CD4-positive, alpha-beta T cell treated with Interleukin-10 for 1 hour (primary cell): ENCODE measurements at regions not wholly inside any gene's neighbourhood (a gene's known extent, or its start where the extent isn't known, plus 50 kb on each side); places are given as distances from the start of the nearest gene placed in this dataset.
"Not testable (repeated sequence)": the region's sequence is repeated elsewhere in the genome, so short reads cannot be mapped to it uniquely, and the experiment has no call there.

Source experiments
- DNase-seq: peaks from one replicate; pipeline ENCODE4 v3.0.0-alpha.2; 2020

GRCh38 chr10:57955076-57955475 is 312.6 kb downstream of the IPMK start:
- DNase-seq: no peak

- no peak for DNase-seq
These were observed 315.0 kb downstream of the IPMK start for GRCh38 chr10:57952741-57953140.

- no peak for DNase-seq
These were observed 317.2 kb downstream of the IPMK start for GRCh38 chr10:57950442-57950974.

- DNase-seq: no peak
These were observed 318.9 kb downstream of the IPMK start for GRCh38 chr10:57948796-57949195.

- no peak for DNase-seq
These were observed 320.9 kb downstream of the IPMK start for GRCh38 chr10:57946833-57947232.

- no peak for DNase-seq
These were observed 324.0 kb downstream of the IPMK start for GRCh38 chr10:57943701-57944100.

- DNase-seq: no peak
These were observed 342.6 kb downstream of the IPMK start for GRCh38 chr10:57925045-57925444.

- DNase-seq: no peak
These were observed 346.6 kb downstream of the IPMK start for GRCh38 chr10:57921140-57921539.

GRCh38 chr10:57919864-57920263 is 347.8 kb downstream of the IPMK start:
- no peak for DNase-seq

GRCh38 chr10:57917019-57917418 is 350.7 kb downstream of the IPMK start:
- no peak for DNase-seq

GRCh38 chr10:57905861-57906260 is 361.8 kb downstream of the IPMK start:
- DNase-seq: no peak

- DNase-seq: no peak
These were observed 362.7 kb downstream of the IPMK start for GRCh38 chr10:57905010-57905409.

- DNase-seq: no peak
These were observed 369.5 kb downstream of the IPMK start for GRCh38 chr10:57898231-57898630.

GRCh38 chr10:57897611-57898010 is 370.1 kb downstream of the IPMK start:
- no peak for DNase-seq

GRCh38 chr10:57894361-57894760 is 373.3 kb downstream of the IPMK start:
- no peak for DNase-seq

GRCh38 chr10:57891201-57892006 is 376.3 kb downstream of the IPMK start:
- no peak for DNase-seq

GRCh38 chr10:57890691-57891090 is 377.0 kb downstream of the IPMK start:
- DNase-seq: no peak

- DNase-seq: not testable (repeated sequence)
These were observed 382.1 kb downstream of the IPMK start for GRCh38 chr10:57885618-57885968.

GRCh38 chr10:57884965-57885617 is 382.6 kb downstream of the IPMK start:
- no peak for DNase-seq

- DNase-seq: no peak
These were observed 383.3 kb downstream of the IPMK start for GRCh38 chr10:57884407-57884806.

GRCh38 chr10:57880446-57881227 is 387.1 kb downstream of the IPMK start:
- no peak for DNase-seq

- no peak for DNase-seq
These were observed 392.9 kb downstream of the IPMK start for GRCh38 chr10:57874810-57875209.

- no peak for DNase-seq
These were observed 400.5 kb downstream of the IPMK start for GRCh38 chr10:57867241-57867640.
